Keratinocyte (primary cell): ENCODE measurements at regions not wholly inside any gene's neighbourhood (a gene's known extent, or its start where the extent isn't known, plus 50 kb on each side); places are given as distances from the start of the nearest gene placed in this dataset.

Source experiments
- EZH2 ChIP-seq: IDR thresholded peaks from one replicate; pipeline ENCODE4 v1.6.1; 2012; ENCODE audit warnings: inconsistent platforms, mild to moderate bottlenecking, low read length, moderate library complexity
- TF ChIP-seq, protein P1 (sequence below), 3 experiments: IDR thresholded peaks in 1 of 3; conservative IDR thresholded peaks in 1 of 3; optimal IDR thresholded peaks in 1 of 3; 2 replicates in 2 of 3; 3 replicates in 1 of 3; pipeline versions ENCODE3 to v1.5.1; 2011; ENCODE audit warnings: low read length in 3 of 3, mild to moderate bottlenecking in 3 of 3, moderate library complexity in 2 of 3, control low read depth in 1 of 3, inconsistent platforms in 1 of 3; ENCODE audit not compliant: insufficient read depth in 2 of 3; ENCODE audit errors: extremely low read depth in 1 of 3

GRCh38 chr12:91483471-91483985, 300.9 kb upstream of the DCN start:
- TF ChIP-seq, protein P1, sequence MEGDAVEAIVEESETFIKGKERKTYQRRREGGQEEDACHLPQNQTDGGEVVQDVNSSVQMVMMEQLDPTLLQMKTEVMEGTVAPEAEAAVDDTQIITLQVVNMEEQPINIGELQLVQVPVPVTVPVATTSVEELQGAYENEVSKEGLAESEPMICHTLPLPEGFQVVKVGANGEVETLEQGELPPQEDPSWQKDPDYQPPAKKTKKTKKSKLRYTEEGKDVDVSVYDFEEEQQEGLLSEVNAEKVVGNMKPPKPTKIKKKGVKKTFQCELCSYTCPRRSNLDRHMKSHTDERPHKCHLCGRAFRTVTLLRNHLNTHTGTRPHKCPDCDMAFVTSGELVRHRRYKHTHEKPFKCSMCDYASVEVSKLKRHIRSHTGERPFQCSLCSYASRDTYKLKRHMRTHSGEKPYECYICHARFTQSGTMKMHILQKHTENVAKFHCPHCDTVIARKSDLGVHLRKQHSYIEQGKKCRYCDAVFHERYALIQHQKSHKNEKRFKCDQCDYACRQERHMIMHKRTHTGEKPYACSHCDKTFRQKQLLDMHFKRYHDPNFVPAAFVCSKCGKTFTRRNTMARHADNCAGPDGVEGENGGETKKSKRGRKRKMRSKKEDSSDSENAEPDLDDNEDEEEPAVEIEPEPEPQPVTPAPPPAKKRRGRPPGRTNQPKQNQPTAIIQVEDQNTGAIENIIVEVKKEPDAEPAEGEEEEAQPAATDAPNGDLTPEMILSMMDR (optimal IDR thresholded peaks at IDR 0.05 in 1 of 3, IDR thresholded peaks at IDR 0.05 in 1 of 3, conservative IDR thresholded peaks at IDR 0.05 in 1 of 3; ENCODE audit: extremely low read depth in 1 of 3, insufficient read depth in 2 of 3, low read length in 3 of 3) = no peak
- no peak for TF ChIP-seq EZH2
